Upper lobe of right lung (tissue), 1 donor: ENCODE measurements at regions not wholly inside any gene's neighbourhood (a gene's known extent, or its start where the extent isn't known, plus 50 kb on each side); places are given as distances from the start of the nearest gene placed in this dataset.

Experiments used
- ATAC-seq: fragments of 200-7000 bp; cut with Tn5 transposase; one replicate; pipeline ENCODE4 v1.9.1; 2020; ENCODE audit warnings: mild to moderate bottlenecking, moderate library complexity
- DNase-seq: peaks from one replicate; pipeline ENCODE4 v3.0.0-alpha.2; 2020
- H3K27ac ChIP-seq: fragments of 200-600 bp; one replicate; pipeline ENCODE4 v1.8.0; 2022
- H3K27me3 ChIP-seq: fragments of 200-600 bp; one replicate; pipeline ENCODE4 v1.8.0; 2022; ENCODE audit warnings: mild to moderate bottlenecking
- H3K36me3 ChIP-seq: fragments of 200-600 bp; one replicate; pipeline ENCODE4 v1.8.0; 2022
- H3K4me1 ChIP-seq: fragments of 200-600 bp; one replicate; pipeline ENCODE4 v1.8.0; 2022
- H3K4me3 ChIP-seq: fragments of 200-600 bp; one replicate; pipeline ENCODE4 v1.8.0; 2022; ENCODE audit warnings: mild to moderate bottlenecking
- H3K9me3 ChIP-seq: fragments of 200-600 bp; one replicate; pipeline ENCODE4 v1.8.0; 2022
- CTCF ChIP-seq: fragments of 200-600 bp; IDR thresholded peaks from one replicate; pipeline ENCODE4 v1.8.0; 2022; ENCODE audit warnings: antibody characterized with exemption
- intact Hi-C: fragments of 100-400 bp; cut with DNase I; formaldehyde crosslinking; loops from one replicate; pipeline ENCODE4 v1.11.0; 2022
- donor health status: DM: no; HTN: yes; CAD: no; lungs with severe emphysema.

- Histone ChIP-seq H3K4me3 (no peak overlapping the region), H3K27me3 (no peaks in the 10 kb centered on the region), H3K4me1 (no peaks in the 10 kb centered on the region), H3K27ac (no peak overlapping the region), H3K36me3 (no peaks in the 10 kb centered on the region), H3K9me3 (no peaks in the 10 kb centered on the region)
- intact Hi-C loops: no loop called here
- TF ChIP-seq CTCF: no peak
- DNase-seq (no peak), ATAC-seq (no peak)
These were observed 572.4 kb downstream of the NR2F1-AS1 start for GRCh38 chr5:93008502-93009207.

- H3K27me3 ChIP-seq: no peaks in the 10 kb centered on the region
- H3K4me3 ChIP-seq: no peak overlapping the region
- TF ChIP-seq CTCF: no peak
- no peaks in the 10 kb centered on the region for H3K9me3 ChIP-seq
- no peaks in the 10 kb centered on the region for H3K4me1 ChIP-seq
- ATAC-seq (no peak), DNase-seq (no peak)
- no peaks in the 10 kb centered on the region for H3K36me3 ChIP-seq
- intact Hi-C loops: no loop called here
- H3K27ac ChIP-seq: no peak overlapping the region
These were observed 574.1 kb downstream of the NR2F1-AS1 start for GRCh38 chr5:93006915-93007314.

- ATAC-seq (no peak), DNase-seq (no peak)
- Histone ChIP-seq H3K27ac (peak overlapping the region; percentile 26), H3K9me3 (no peaks in the 10 kb centered on the region), H3K36me3 (no peaks in the 10 kb centered on the region), H3K4me1 (no peaks in the 10 kb centered on the region), H3K4me3 (peak overlapping the region; percentile 18), H3K27me3 (no peaks in the 10 kb centered on the region)
- intact Hi-C loops: no loop called here
- TF ChIP-seq CTCF: no peak
These were observed 582.6 kb downstream of the NR2F1-AS1 start for GRCh38 chr5:92998456-92998855.

- TF ChIP-seq CTCF: no peak
- Histone ChIP-seq H3K27me3 (no peaks in the 10 kb centered on the region), H3K4me3 (no peak overlapping the region), H3K27ac (no peak overlapping the region), H3K9me3 (no peaks in the 10 kb centered on the region), H3K36me3 (no peaks in the 10 kb centered on the region), H3K4me1 (peaks cover 4% of the 10 kb centered on the region)
- no peak for DNase-seq
- no peak for ATAC-seq
- intact Hi-C loops: no loop called here
These were observed 586.6 kb downstream of the NR2F1-AS1 start for GRCh38 chr5:92994392-92994791.

GRCh38 chr5:92992073-92992472 is 588.9 kb downstream of the NR2F1-AS1 start:
- peaks cover 4% of the 10 kb centered on the region for H3K4me1 ChIP-seq
- intact Hi-C loops: no loop called here
- H3K36me3 ChIP-seq: no peaks in the 10 kb centered on the region
- H3K27ac ChIP-seq: no peak overlapping the region
- no peak overlapping the region for H3K4me3 ChIP-seq
- ATAC-seq (no peak), DNase-seq (no peak)
- H3K9me3 ChIP-seq: no peaks in the 10 kb centered on the region
- no peak for TF ChIP-seq CTCF
- no peaks in the 10 kb centered on the region for H3K27me3 ChIP-seq
